Muscle layer of colon (tissue), 2 donors: ENCODE measurements at regions not wholly inside any gene's neighbourhood (a gene's known extent, or its start where the extent isn't known, plus 50 kb on each side); places are given as distances from the start of the nearest gene placed in this dataset.
"Not testable (repeated sequence)": the region's sequence is repeated elsewhere in the genome, so short reads cannot be mapped to it uniquely, and the experiment has no call there.

Experiments used
- H3K27ac ChIP-seq: one replicate; pipeline ENCODE4 v1.7.0; 2013; ENCODE audit warnings: low read depth, mild to moderate bottlenecking, low read length, moderate library complexity
- H3K27me3 ChIP-seq, 2 donors: one replicate each; pipeline ENCODE4 v1.7.0; 2013; ENCODE audit warnings: low read length in 2 of 2, mild to moderate bottlenecking in 2 of 2; ENCODE audit not compliant: insufficient read depth in 2 of 2, control insufficient read depth in 1 of 2
- H3K36me3 ChIP-seq: one replicate; pipeline ENCODE4 v1.7.0; 2013; ENCODE audit warnings: mild to moderate bottlenecking, low read length; ENCODE audit not compliant: insufficient read depth
- H3K4me1 ChIP-seq: one replicate; pipeline ENCODE4 v1.7.0; 2013; ENCODE audit warnings: mild to moderate bottlenecking, low read length; ENCODE audit not compliant: insufficient read depth
- H3K4me3 ChIP-seq, 2 donors: one replicate each; pipeline ENCODE4 v1.7.0; 2013; ENCODE audit warnings: low read length in 2 of 2, low read depth in 1 of 2, mild to moderate bottlenecking in 1 of 2, moderate library complexity in 1 of 2
- H3K9ac ChIP-seq: one replicate; pipeline ENCODE4 v1.7.0; 2013; ENCODE audit warnings: low read length
- H3K9me3 ChIP-seq: one replicate; pipeline ENCODE4 v1.7.0; 2013; ENCODE audit warnings: mild to moderate bottlenecking, low read length
- donor health status: abdominal sarcoma.
- donor health status: Adenocarcinoma of cecum.

GRCh38 chr14:98926801-98927200 is 345.2 kb downstream of the BCL11B start:
- Histone ChIP-seq H3K27ac (no peak overlapping the region), H3K27me3 (no peaks in the 10 kb centered on the region), H3K9ac (no peak overlapping the region), H3K4me1 (no peaks in the 10 kb centered on the region), H3K9me3 (no peaks in the 10 kb centered on the region), H3K4me3 (no peak overlapping the region), H3K36me3 (no peaks in the 10 kb centered on the region)

DNA sequence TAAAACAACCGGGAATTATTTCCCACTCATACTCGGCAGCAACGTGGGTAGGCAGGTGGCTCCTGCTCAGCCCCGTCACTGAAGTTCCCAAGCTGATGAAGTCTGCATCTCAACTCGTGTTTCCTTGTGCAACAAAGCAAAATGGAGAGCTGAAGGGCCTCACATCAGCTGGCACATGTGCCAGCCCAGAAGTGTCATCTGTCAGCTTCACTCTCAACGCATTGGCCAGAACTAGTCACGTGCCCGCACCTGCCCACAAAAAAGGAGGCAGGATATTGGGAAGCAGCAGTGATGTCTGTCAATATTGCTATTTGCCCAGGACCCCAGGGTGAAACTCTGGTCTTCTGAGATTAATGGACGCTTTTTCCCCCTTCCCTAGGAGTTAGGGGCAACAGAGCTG is 344.0 kb downstream of the BCL11B start:
- Histone ChIP-seq H3K27me3 (no peaks in the 10 kb centered on the region), H3K9me3 (no peaks in the 10 kb centered on the region), H3K4me1 (no peaks in the 10 kb centered on the region), H3K27ac (no peak overlapping the region), H3K4me3 (no peak overlapping the region), H3K36me3 (no peaks in the 10 kb centered on the region), H3K9ac (no peak overlapping the region)

- no peaks in the 10 kb centered on the region for H3K9me3 ChIP-seq
- no peaks in the 10 kb centered on the region for H3K27me3 ChIP-seq
Measured at GRCh38 chr14:98928418-98928817, 343.6 kb downstream of the BCL11B start.

DNA sequence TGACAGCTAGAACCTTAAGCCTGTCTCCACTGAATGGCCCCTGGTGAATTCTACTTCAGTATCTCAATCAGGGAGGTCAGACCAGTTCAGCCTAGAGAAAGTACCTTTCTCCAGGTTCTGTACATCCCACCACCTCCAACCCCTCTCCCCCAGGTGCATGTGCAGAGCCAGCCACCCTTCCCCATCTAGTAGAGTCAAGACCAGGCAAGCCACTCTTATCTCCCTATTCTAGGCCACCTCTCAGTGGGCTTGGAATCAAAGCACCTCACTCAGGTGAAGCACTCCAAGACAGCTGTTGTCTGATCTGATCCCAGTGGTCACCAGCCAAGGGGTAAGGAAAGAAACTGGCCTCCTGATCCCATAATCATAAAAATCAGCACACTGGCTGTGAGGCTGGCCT is 340.9 kb downstream of the BCL11B start:
- H3K27me3 ChIP-seq = no peaks in the 10 kb centered on the region
- H3K4me1 ChIP-seq = no peaks in the 10 kb centered on the region
- no peak overlapping the region for H3K4me3 ChIP-seq
- no peaks in the 10 kb centered on the region for H3K9me3 ChIP-seq
- no peak overlapping the region for H3K9ac ChIP-seq
- no peaks in the 10 kb centered on the region for H3K36me3 ChIP-seq
- H3K27ac ChIP-seq = no peak overlapping the region

More at GRCh38 chr14:98928418-98928817, 343.6 kb downstream of the BCL11B start:
- Histone ChIP-seq H3K9ac (no peak overlapping the region), H3K27ac (no peak overlapping the region), H3K4me3 (no peak overlapping the region), H3K4me1 (no peaks in the 10 kb centered on the region), H3K36me3 (no peaks in the 10 kb centered on the region)

- Histone ChIP-seq H3K9me3 (no peaks in the 10 kb centered on the region), H3K27ac (no peak overlapping the region), H3K4me1 (no peaks in the 10 kb centered on the region), H3K36me3 (no peaks in the 10 kb centered on the region), H3K9ac (no peak overlapping the region), H3K27me3 (no peaks in the 10 kb centered on the region), H3K4me3 (no peak overlapping the region)
Measured at GRCh38 chr14:98931911-98932310, 340.1 kb downstream of the BCL11B start.

DNA sequence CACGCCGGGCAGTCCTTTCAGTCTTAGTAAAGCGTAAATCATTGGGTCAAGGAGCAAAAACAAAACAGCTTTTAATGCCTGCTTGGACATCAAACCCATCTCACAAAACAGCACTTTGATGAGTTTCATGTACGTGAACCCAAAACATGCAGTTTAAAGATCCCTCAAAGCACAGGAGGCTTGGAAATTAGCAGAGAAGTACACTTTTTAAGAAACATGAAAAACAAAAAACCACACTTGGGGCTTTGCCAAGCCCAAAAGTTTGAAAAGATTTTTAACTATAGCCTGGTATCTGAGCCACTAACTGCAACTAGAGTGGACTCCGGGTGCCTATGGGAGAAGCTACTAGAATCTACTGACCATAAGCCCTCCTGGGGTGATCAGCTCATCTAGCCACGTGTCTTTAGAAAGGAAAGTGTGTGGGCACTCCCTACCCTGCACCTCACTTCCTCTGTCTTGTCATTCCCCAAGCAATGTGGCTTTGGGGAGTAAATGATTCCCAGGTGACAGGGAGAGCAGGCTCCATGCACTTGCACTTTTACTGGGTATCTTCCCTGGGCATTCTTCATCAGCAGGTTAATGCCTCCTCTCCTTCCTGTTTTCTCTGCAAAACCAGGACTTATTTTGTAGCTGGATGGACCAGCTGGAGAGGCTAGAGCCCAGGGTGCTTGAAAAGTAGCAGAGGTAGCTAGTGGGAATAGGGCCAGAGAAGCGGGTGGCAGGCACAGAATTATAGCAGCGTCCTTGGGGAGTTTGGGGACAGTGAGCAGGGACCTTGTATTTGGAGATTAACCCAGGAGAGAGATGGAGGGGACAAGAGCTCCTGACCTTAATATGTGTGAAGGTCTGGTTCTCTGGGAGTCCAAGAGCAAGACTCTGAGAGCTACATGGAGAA is 339.3 kb downstream of the BCL11B start:
- H3K36me3 ChIP-seq = no peaks in the 10 kb centered on the region
- no peaks in the 10 kb centered on the region for H3K9me3 ChIP-seq
- no peak overlapping the region for H3K9ac ChIP-seq
- no peaks in the 10 kb centered on the region for H3K27me3 ChIP-seq
- H3K27ac ChIP-seq = no peak overlapping the region
- H3K4me1 ChIP-seq = no peaks in the 10 kb centered on the region
- no peak overlapping the region for H3K4me3 ChIP-seq

- H3K27me3 ChIP-seq, H3K27ac ChIP-seq, H3K9me3 ChIP-seq, H3K36me3 ChIP-seq, H3K4me3 ChIP-seq, H3K9ac ChIP-seq, H3K4me1 ChIP-seq: not testable (repeated sequence)
Measured at GRCh38 chr14:98934569-98934968, 337.4 kb downstream of the BCL11B start.

DNA sequence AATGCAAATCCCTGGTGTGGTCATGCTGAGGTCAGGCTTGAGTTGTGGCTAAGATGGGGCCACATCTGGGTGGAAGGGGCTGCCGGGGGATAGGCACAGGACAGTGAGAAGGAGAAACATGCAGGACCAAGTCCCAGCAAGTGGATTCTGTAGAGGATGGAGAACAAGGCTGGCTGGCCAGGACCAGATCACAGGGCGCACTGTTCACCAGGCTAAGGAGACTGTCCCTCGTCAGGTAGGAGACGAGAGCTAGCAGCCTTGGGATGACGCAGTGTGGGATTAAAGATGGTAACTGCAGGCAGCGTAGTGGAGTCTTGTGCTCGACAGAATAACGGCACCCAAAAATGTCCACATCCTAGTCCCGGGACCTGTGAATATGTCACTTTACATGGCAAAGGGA is 336.1 kb downstream of the BCL11B start:
- no peak overlapping the region for H3K4me3 ChIP-seq
- no peak overlapping the region for H3K9ac ChIP-seq
- H3K4me1 ChIP-seq = no peaks in the 10 kb centered on the region
- no peaks in the 10 kb centered on the region for H3K27me3 ChIP-seq
- H3K9me3 ChIP-seq = no peaks in the 10 kb centered on the region
- H3K36me3 ChIP-seq = no peaks in the 10 kb centered on the region
- no peak overlapping the region for H3K27ac ChIP-seq

GRCh38 chr14:98937021-98937420 is 335.0 kb downstream of the BCL11B start:
- no peaks in the 10 kb centered on the region for H3K27me3 ChIP-seq
- H3K36me3 ChIP-seq = no peaks in the 10 kb centered on the region

GRCh38 chr14:98937712-98938505 is 334.1 kb downstream of the BCL11B start:
- Histone ChIP-seq H3K36me3 (no peaks in the 10 kb centered on the region), H3K4me3 (no peak overlapping the region), H3K9me3 (no peaks in the 10 kb centered on the region), H3K9ac (no peak overlapping the region), H3K4me1 (no peaks in the 10 kb centered on the region), H3K27me3 (no peaks in the 10 kb centered on the region), H3K27ac (no peak overlapping the region)

More at GRCh38 chr14:98937021-98937420, 335.0 kb downstream of the BCL11B start:
- no peak overlapping the region for H3K9ac ChIP-seq
- H3K9me3 ChIP-seq = no peaks in the 10 kb centered on the region
- no peak overlapping the region for H3K27ac ChIP-seq
- H3K4me1 ChIP-seq = no peaks in the 10 kb centered on the region
- H3K4me3 ChIP-seq = no peak overlapping the region

- H3K36me3 ChIP-seq = no peaks in the 10 kb centered on the region
- H3K9me3 ChIP-seq = no peaks in the 10 kb centered on the region
- H3K9ac ChIP-seq = no peak overlapping the region
- H3K27ac ChIP-seq = no peak overlapping the region
- H3K27me3 ChIP-seq = no peaks in the 10 kb centered on the region
- H3K4me1 ChIP-seq = no peaks in the 10 kb centered on the region
- no peak overlapping the region for H3K4me3 ChIP-seq
Measured at GRCh38 chr14:98940693-98941437, 331.1 kb downstream of the BCL11B start.
